ENCODE measurements at regions not wholly inside any gene's neighbourhood (a gene's known extent, or its start where the extent isn't known, plus 50 kb on each side); places are given as distances from the start of the nearest gene placed in this dataset.
"Not testable (repeated sequence)": the region's sequence is repeated elsewhere in the genome, so short reads cannot be mapped to it uniquely, and the experiment has no call there.

GRCh38 chr7:57198801-57199200 is 66.6 kb upstream of the ZNF479 start:
- no peak overlapping the region for H3K4me3 ChIP-seq (ENCODE audit: low read length in 2 of 2)
- WGBS, 2 donors, result 90 to 91% methylated on average over 9 of the region's 9 CpGs
- DNase-seq (peak in 1 of 2 donors; percentile 38), ATAC-seq (ENCODE audit: low FRiP score) (no peak)
- H3K27me3 ChIP-seq (ENCODE audit: control insufficient read depth in 1 of 2, insufficient read depth in 2 of 2, low read length in 1 of 2), result no peaks in the 10 kb centered on the region
- H3K27ac ChIP-seq (ENCODE audit: low read depth in 1 of 2, low read length in 2 of 2), result no peak overlapping the region
- H3K9me3 ChIP-seq (ENCODE audit: control insufficient read depth, low read length), result peaks cover 7% of the 10 kb centered on the region
- no peaks in the 10 kb centered on the region for H3K36me3 ChIP-seq (ENCODE audit: control insufficient read depth in 1 of 2, insufficient read depth in 2 of 2, low read length in 1 of 2)
- H3K4me1 ChIP-seq (ENCODE audit: control insufficient read depth in 1 of 2, insufficient read depth in 2 of 2, low read length in 2 of 2), result no peaks in the 10 kb centered on the region
- intact Hi-C loops (cut with DNase I), result no loop called here

GRCh38 chr7:57199252-57199651 is 67.0 kb upstream of the ZNF479 start:
- WGBS, 2 donors, result 83 to 86% methylated on average over 7 of the region's 7 CpGs
- Histone ChIP-seq H3K4me1 (ENCODE audit: control insufficient read depth in 1 of 2, insufficient read depth in 2 of 2, low read length in 2 of 2) (no peaks in the 10 kb centered on the region), H3K27ac (ENCODE audit: low read depth in 1 of 2, low read length in 2 of 2) (no peak overlapping the region), H3K4me3 (ENCODE audit: low read length in 2 of 2) (no peak overlapping the region), H3K36me3 (ENCODE audit: control insufficient read depth in 1 of 2, insufficient read depth in 2 of 2, low read length in 1 of 2) (no peaks in the 10 kb centered on the region), H3K27me3 (ENCODE audit: control insufficient read depth in 1 of 2, insufficient read depth in 2 of 2, low read length in 1 of 2) (no peaks in the 10 kb centered on the region), H3K9me3 (ENCODE audit: control insufficient read depth, low read length) (peaks cover 7% of the 10 kb centered on the region)
- DNase-seq (peak in 1 of 2 donors; percentile 52), ATAC-seq (ENCODE audit: low FRiP score) (no peak)
- intact Hi-C loops (cut with DNase I), result no loop called here

GRCh38 chr7:57201021-57201894 is 69.0 kb upstream of the ZNF479 start:
- intact Hi-C loops (cut with DNase I), result no loop called here
- Histone ChIP-seq H3K4me3 (ENCODE audit: low read length in 2 of 2) (no peak overlapping the region), H3K9me3 (ENCODE audit: control insufficient read depth, low read length) (peaks cover 7% of the 10 kb centered on the region), H3K27me3 (ENCODE audit: control insufficient read depth in 1 of 2, insufficient read depth in 2 of 2, low read length in 1 of 2) (no peaks in the 10 kb centered on the region), H3K36me3 (ENCODE audit: control insufficient read depth in 1 of 2, insufficient read depth in 2 of 2, low read length in 1 of 2) (no peaks in the 10 kb centered on the region), H3K4me1 (ENCODE audit: control insufficient read depth in 1 of 2, insufficient read depth in 2 of 2, low read length in 2 of 2) (no peaks in the 10 kb centered on the region), H3K27ac (ENCODE audit: low read depth in 1 of 2, low read length in 2 of 2) (no peak overlapping the region)
- ATAC-seq (ENCODE audit: low FRiP score), result no peak
- DNase-seq, result peak in 1 of 2 donors; percentile 65
- WGBS, 2 donors, result 88 to 89% methylated on average over 14 of the region's 14 CpGs

GRCh38 chr7:57201895-57202210 is 69.6 kb upstream of the ZNF479 start:
- intact Hi-C loops (cut with DNase I), result no loop called here
- ATAC-seq (ENCODE audit: low FRiP score), result no peak
- 79 to 91% methylated on average over 7 of the region's 7 CpGs for WGBS, 2 donors

GRCh38 chr7:57202274-57202673 is 70.0 kb upstream of the ZNF479 start:
- Histone ChIP-seq H3K9me3 (ENCODE audit: control insufficient read depth, low read length) (peaks cover 7% of the 10 kb centered on the region), H3K36me3 (ENCODE audit: control insufficient read depth in 1 of 2, insufficient read depth in 2 of 2, low read length in 1 of 2) (no peaks in the 10 kb centered on the region), H3K4me1 (ENCODE audit: control insufficient read depth in 1 of 2, insufficient read depth in 2 of 2, low read length in 2 of 2) (no peaks in the 10 kb centered on the region), H3K27me3 (ENCODE audit: control insufficient read depth in 1 of 2, insufficient read depth in 2 of 2, low read length in 1 of 2) (no peaks in the 10 kb centered on the region), H3K27ac (ENCODE audit: low read depth in 1 of 2, low read length in 2 of 2) (no peak overlapping the region), H3K4me3 (ENCODE audit: low read length in 2 of 2) (no peak overlapping the region)
- DNase-seq, result peak in 1 of 2 donors; percentile 45
- ATAC-seq (ENCODE audit: low FRiP score), result no peak
- intact Hi-C loops (cut with DNase I), result no loop called here
- 76 to 84% methylated on average over 9 of the region's 9 CpGs for WGBS, 2 donors

More at GRCh38 chr7:57201895-57202210, 69.6 kb upstream of the ZNF479 start:
- H3K9me3 ChIP-seq (ENCODE audit: control insufficient read depth, low read length), result peaks cover 7% of the 10 kb centered on the region
- no peak overlapping the region for H3K27ac ChIP-seq (ENCODE audit: low read depth in 1 of 2, low read length in 2 of 2)
- no peak overlapping the region for H3K4me3 ChIP-seq (ENCODE audit: low read length in 2 of 2)
- peak in 1 of 2 donors; percentile 54 for DNase-seq
- H3K36me3 ChIP-seq (ENCODE audit: control insufficient read depth in 1 of 2, insufficient read depth in 2 of 2, low read length in 1 of 2), result no peaks in the 10 kb centered on the region
- no peaks in the 10 kb centered on the region for H3K27me3 ChIP-seq (ENCODE audit: control insufficient read depth in 1 of 2, insufficient read depth in 2 of 2, low read length in 1 of 2)
- H3K4me1 ChIP-seq (ENCODE audit: control insufficient read depth in 1 of 2, insufficient read depth in 2 of 2, low read length in 2 of 2), result no peaks in the 10 kb centered on the region

- 30 to 33% methylated on average over 41 to 51 of the region's 51 CpGs for WGBS, 2 donors
- no peak overlapping the region for H3K27ac ChIP-seq (ENCODE audit: low read depth in 1 of 2, low read length in 2 of 2)
- H3K27me3 ChIP-seq (ENCODE audit: control insufficient read depth in 1 of 2, insufficient read depth in 2 of 2, low read length in 1 of 2), result no peaks in the 10 kb centered on the region
- H3K9me3 ChIP-seq (ENCODE audit: control insufficient read depth, low read length), result peaks cover 7% of the 10 kb centered on the region
- no peaks in the 10 kb centered on the region for H3K4me1 ChIP-seq (ENCODE audit: control insufficient read depth in 1 of 2, insufficient read depth in 2 of 2, low read length in 2 of 2)
- no peak overlapping the region for H3K4me3 ChIP-seq (ENCODE audit: low read length in 2 of 2)
- DNase-seq, result peak in 1 of 2 donors; percentile 73
- no peaks in the 10 kb centered on the region for H3K36me3 ChIP-seq (ENCODE audit: control insufficient read depth in 1 of 2, insufficient read depth in 2 of 2, low read length in 1 of 2)
- ATAC-seq (ENCODE audit: low FRiP score), result no peak
- intact Hi-C loops (cut with DNase I), result no loop called here
Observed at GRCh38 chr7:57203161-57203791, 71.0 kb upstream of the ZNF479 start.

GRCh38 chr7:57203858-57204257 is 71.6 kb upstream of the ZNF479 start:
- ATAC-seq (ENCODE audit: low FRiP score); H3K4me3 ChIP-seq (ENCODE audit: low read length in 2 of 2); H3K27ac ChIP-seq (ENCODE audit: low read depth in 1 of 2, low read length in 2 of 2); H3K9me3 ChIP-seq (ENCODE audit: control insufficient read depth, low read length); H3K36me3 ChIP-seq (ENCODE audit: control insufficient read depth in 1 of 2, insufficient read depth in 2 of 2, low read length in 1 of 2); H3K4me1 ChIP-seq (ENCODE audit: control insufficient read depth in 1 of 2, insufficient read depth in 2 of 2, low read length in 2 of 2); intact Hi-C loops (cut with DNase I); H3K27me3 ChIP-seq (ENCODE audit: control insufficient read depth in 1 of 2, insufficient read depth in 2 of 2, low read length in 1 of 2): not testable (repeated sequence)
- 48 to 50% methylated on average over 15 of the region's 15 CpGs for WGBS, 2 donors
- peak in 1 of 2 donors; percentile 59 for DNase-seq

GRCh38 chr7:57204411-57204811 is 72.2 kb upstream of the ZNF479 start:
- Histone ChIP-seq H3K4me3 (ENCODE audit: low read length in 2 of 2) (no peak overlapping the region), H3K9me3 (ENCODE audit: control insufficient read depth, low read length) (peaks cover 4% of the 10 kb centered on the region), H3K36me3 (ENCODE audit: control insufficient read depth in 1 of 2, insufficient read depth in 2 of 2, low read length in 1 of 2) (no peaks in the 10 kb centered on the region), H3K27me3 (ENCODE audit: control insufficient read depth in 1 of 2, insufficient read depth in 2 of 2, low read length in 1 of 2) (no peaks in the 10 kb centered on the region), H3K4me1 (ENCODE audit: control insufficient read depth in 1 of 2, insufficient read depth in 2 of 2, low read length in 2 of 2) (no peaks in the 10 kb centered on the region), H3K27ac (ENCODE audit: low read depth in 1 of 2, low read length in 2 of 2) (no peak overlapping the region)
- DNase-seq (peak in 1 of 2 donors; percentile 39), ATAC-seq (ENCODE audit: low FRiP score) (no peak)
- WGBS, 2 donors, result 87 to 88% methylated on average over 10 of the region's 10 CpGs
- intact Hi-C loops (cut with DNase I), result no loop called here

GRCh38 chr7:57205000-57205399 is 72.8 kb upstream of the ZNF479 start:
- 87 to 89% methylated on average over 7 of the region's 7 CpGs for WGBS, 2 donors
- intact Hi-C loops (cut with DNase I), result no loop called here
- H3K4me3 ChIP-seq (ENCODE audit: low read length in 2 of 2), result no peak overlapping the region
- DNase-seq (peak in 1 of 2 donors; percentile 50), ATAC-seq (ENCODE audit: low FRiP score) (peak; percentile 9)
- H3K27me3 ChIP-seq (ENCODE audit: control insufficient read depth in 1 of 2, insufficient read depth in 2 of 2, low read length in 1 of 2), result no peaks in the 10 kb centered on the region
- no peaks in the 10 kb centered on the region for H3K4me1 ChIP-seq (ENCODE audit: control insufficient read depth in 1 of 2, insufficient read depth in 2 of 2, low read length in 2 of 2)
- no peaks in the 10 kb centered on the region for H3K36me3 ChIP-seq (ENCODE audit: control insufficient read depth in 1 of 2, insufficient read depth in 2 of 2, low read length in 1 of 2)
- peaks cover 4% of the 10 kb centered on the region for H3K9me3 ChIP-seq (ENCODE audit: control insufficient read depth, low read length)
- no peak overlapping the region for H3K27ac ChIP-seq (ENCODE audit: low read depth in 1 of 2, low read length in 2 of 2)
